ENCODE measurements at regions not wholly inside any gene's neighbourhood (a gene's known extent, or its start where the extent isn't known, plus 50 kb on each side); places are given as distances from the start of the nearest gene placed in this dataset.

GRCh38 chr11:110785398-110785797, 73.2 kb upstream of the ARHGAP20 start (continued):
- TF ChIP-seq ZBTB33 (IDR thresholded peaks at IDR 0.05; ENCODE audit: extremely low read depth, insufficient replicate concordance, low read length) (no peak), ZNF274 (IDR thresholded peaks at IDR 0.05; ENCODE audit: low read depth, low read length) (no peak), MAX (IDR thresholded peaks at IDR 0.05) (no peak), POLR2AphosphoS5 (IDR thresholded peaks at IDR 0.05; ENCODE audit: low read depth, low read length) (no peak), ELF1 (IDR thresholded peaks at IDR 0.05; ENCODE audit: borderline replicate concordance, low read depth) (no peak), SRF (IDR thresholded peaks at IDR 0.05; ENCODE audit: low read depth) (no peak), EZH2phosphoT487 (IDR thresholded peaks at IDR 0.05; ENCODE audit: borderline replicate concordance) (no peak), JUND (IDR thresholded peaks at IDR 0.05) (no peak), ATF3 (IDR thresholded peaks at IDR 0.05) (no peak), RAD21 (IDR thresholded peaks at IDR 0.05; ENCODE audit: low read depth) (no peak)

- no peaks in the 10 kb centered on the region for H3K9me2 ChIP-seq (ENCODE audit: insufficient read depth)
- no peak overlapping the region for H3K9ac ChIP-seq (ENCODE audit: low read length)
- BruUV-seq (replicated peaks) = no TSS peak
- H3K27me3 ChIP-seq (ENCODE audit: insufficient read depth, low read length) = no peaks in the 10 kb centered on the region
- no peaks in the 10 kb centered on the region for H3K36me3 ChIP-seq (ENCODE audit: control insufficient read depth in 1 of 2, insufficient read depth in 2 of 2, low read length in 2 of 2)
- DNase-seq (ENCODE audit: low read depth, low spot score) (no peak), ATAC-seq (no peak)
- no peak overlapping the region for H3K27ac ChIP-seq (ENCODE audit: low read depth, low read length)
- intact Hi-C loops (cut with micrococcal nuclease) = no loop called here
- H3K4me1 ChIP-seq (ENCODE audit: control insufficient read depth in 1 of 2, insufficient read depth in 2 of 2, low read length in 2 of 2) = no peaks in the 10 kb centered on the region
- H3K9me3 ChIP-seq (ENCODE audit: control insufficient read depth in 1 of 2, insufficient read depth in 1 of 2, low read depth in 1 of 2, low read length in 2 of 2) = no peaks in the 10 kb centered on the region
- ChIA-PET CTCF (interaction anchor here (0.9 kb wide), 1 partner anchor 8 kb away, joined by 3 read pairs; no protein-coding TSS in a partner anchor), POLR2A (no interaction called here), RAD21 (ENCODE audit: low non-redundant PET in 1 of 2, low total read pairs in 2 of 2, uncharacterized antibody in 2 of 2, unreplicated experiment in 2 of 2) (no interaction called here)
- H4K20me1 ChIP-seq (ENCODE audit: insufficient read depth) = no peaks in the 10 kb centered on the region
- no peak overlapping the region for H3K4me3 ChIP-seq (replicated peaks in 1 of 2; ENCODE audit: low read depth in 1 of 2, low read length in 2 of 2)
- no peaks in the 10 kb centered on the region for H3K79me2 ChIP-seq (ENCODE audit: insufficient read depth, low read length)
- no peak overlapping the region for H3K4me2 ChIP-seq (ENCODE audit: low read length)
- no peak overlapping the region for H2AFZ ChIP-seq (ENCODE audit: low read depth, low read length, poor library complexity, severe bottlenecking)
- TF ChIP-seq ZFX (IDR thresholded peaks at IDR 0.05) = no peak
- no peak for TF ChIP-seq JUND (IDR thresholded peaks at IDR 0.05)
- no peak for TF ChIP-seq ATF3 (IDR thresholded peaks at IDR 0.05)
- TF ChIP-seq CBX3 (IDR thresholded peaks at IDR 0.05; ENCODE audit: low read depth) = no peak
- no peak for TF ChIP-seq MAX (IDR thresholded peaks at IDR 0.05)
- TF ChIP-seq SP1 (IDR thresholded peaks at IDR 0.05; ENCODE audit: low read depth) = no peak
These were observed 70.4 kb upstream of the ARHGAP20 start for GRCh38 chr11:110782616-110783015.
